ENCODE measurements at regions not wholly inside any gene's neighbourhood (a gene's known extent, or its start where the extent isn't known, plus 50 kb on each side); places are given as distances from the start of the nearest gene placed in this dataset.

DNA sequence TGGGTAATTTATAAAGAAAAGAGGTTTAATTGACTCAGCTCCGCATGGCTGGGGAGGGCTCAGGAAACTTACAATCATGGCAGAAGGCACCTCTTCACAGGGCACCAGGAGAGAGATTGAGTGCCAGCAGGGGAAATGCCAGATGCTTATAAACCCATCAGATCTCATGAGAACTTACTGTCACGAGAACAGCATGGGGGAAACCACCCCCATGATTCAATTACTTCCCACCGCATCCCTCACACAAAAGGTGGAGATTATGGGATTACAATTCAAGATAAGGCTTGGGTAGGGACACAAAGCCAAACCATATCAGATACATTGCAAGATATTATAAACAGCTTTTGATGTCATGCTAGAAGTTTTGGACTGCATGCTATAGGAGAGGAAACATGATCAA lies 204.3 kb downstream of the VEGFC start:
- WGBS (ENCODE audit: insufficient coverage) = no CpG with 5 or more reads among the region's 3 CpGs
- Histone ChIP-seq H3K36me3 (ENCODE audit: control insufficient read depth, insufficient read depth, low read length) (no peaks in the 10 kb centered on the region), H3K9me3 (replicated peaks; ENCODE audit: control insufficient read depth, low read depth, low read length) (peaks cover 6% of the 10 kb centered on the region), H3K4me1 (ENCODE audit: control insufficient read depth, insufficient read depth, low read length) (no peaks in the 10 kb centered on the region), H3K27ac (ENCODE audit: low read length) (no peak overlapping the region), H3K27me3 (ENCODE audit: control insufficient read depth, insufficient read depth, low read length) (no peaks in the 10 kb centered on the region), H3K4me3 (ENCODE audit: low read length) (no peak overlapping the region)
- DNase-seq = no peak

DNA sequence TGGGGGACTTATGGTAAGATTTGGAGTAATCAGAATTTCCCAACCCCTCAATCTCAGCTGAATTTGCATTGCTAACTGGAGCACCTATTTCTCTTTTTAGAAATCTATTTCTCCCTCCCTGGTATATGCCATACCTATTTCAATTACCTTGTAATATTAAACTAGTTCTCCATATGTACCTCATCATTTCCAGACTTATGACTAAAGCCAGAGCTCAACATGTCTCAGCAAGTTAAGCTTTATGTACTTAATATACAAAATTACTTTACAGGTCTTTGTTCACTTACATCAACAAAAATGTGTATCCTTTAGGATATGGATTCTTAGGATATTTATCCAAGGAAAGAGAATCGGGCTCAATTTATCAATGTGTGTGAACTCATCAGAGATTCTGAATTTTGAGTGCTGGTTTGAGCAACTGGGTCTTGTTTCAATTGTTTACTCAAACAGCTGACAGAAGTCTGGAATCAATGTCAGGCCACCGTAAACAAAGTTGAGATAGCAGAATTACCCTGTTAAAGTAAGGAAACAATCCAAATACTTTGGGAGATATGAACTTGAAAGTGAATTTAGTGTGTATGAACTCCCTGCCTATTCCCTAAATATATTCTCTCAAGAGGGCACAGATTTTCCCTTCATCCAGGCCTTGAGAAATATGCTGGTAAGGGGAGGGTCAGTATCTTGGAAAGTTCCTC lies 199.6 kb downstream of the VEGFC start:
- Histone ChIP-seq H3K4me3 (ENCODE audit: low read length) (no peak overlapping the region), H3K36me3 (ENCODE audit: control insufficient read depth, insufficient read depth, low read length) (no peaks in the 10 kb centered on the region), H3K27ac (ENCODE audit: low read length) (no peak overlapping the region), H3K9me3 (replicated peaks; ENCODE audit: control insufficient read depth, low read depth, low read length) (peaks cover 8% of the 10 kb centered on the region), H3K4me1 (ENCODE audit: control insufficient read depth, insufficient read depth, low read length) (no peaks in the 10 kb centered on the region), H3K27me3 (ENCODE audit: control insufficient read depth, insufficient read depth, low read length) (no peaks in the 10 kb centered on the region)
- DNase-seq = no peak
- WGBS (ENCODE audit: insufficient coverage) = no CpG with 5 or more reads among the region's 2 CpGs

DNA sequence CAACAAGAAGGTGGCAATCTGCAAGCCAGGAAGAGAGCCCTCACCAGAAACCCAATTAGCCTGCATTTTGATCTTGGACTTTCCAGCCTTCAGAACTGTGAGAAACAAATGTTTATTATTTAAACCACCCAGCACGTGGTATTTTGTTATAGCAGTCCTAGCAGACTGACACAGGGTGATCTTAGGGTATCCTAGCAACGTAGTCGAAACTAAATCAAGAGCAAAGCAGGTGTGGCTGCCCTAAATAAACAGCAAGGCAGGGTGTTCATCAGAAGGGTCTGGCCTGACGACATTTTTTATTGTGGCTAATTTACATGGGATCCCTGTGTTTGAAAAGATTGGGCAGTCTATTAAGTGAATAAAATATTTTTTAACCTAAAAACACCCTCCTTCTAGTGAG lies 198.8 kb downstream of the VEGFC start:
- WGBS (ENCODE audit: insufficient coverage) = 59% methylated on average over 3 of the region's 4 CpGs
- DNase-seq = no peak
- Histone ChIP-seq H3K4me3 (ENCODE audit: low read length) (no peak overlapping the region), H3K27me3 (ENCODE audit: control insufficient read depth, insufficient read depth, low read length) (no peaks in the 10 kb centered on the region), H3K27ac (ENCODE audit: low read length) (no peak overlapping the region), H3K36me3 (ENCODE audit: control insufficient read depth, insufficient read depth, low read length) (no peaks in the 10 kb centered on the region), H3K4me1 (ENCODE audit: control insufficient read depth, insufficient read depth, low read length) (no peaks in the 10 kb centered on the region), H3K9me3 (replicated peaks; ENCODE audit: control insufficient read depth, low read depth, low read length) (peaks cover 8% of the 10 kb centered on the region)

DNA sequence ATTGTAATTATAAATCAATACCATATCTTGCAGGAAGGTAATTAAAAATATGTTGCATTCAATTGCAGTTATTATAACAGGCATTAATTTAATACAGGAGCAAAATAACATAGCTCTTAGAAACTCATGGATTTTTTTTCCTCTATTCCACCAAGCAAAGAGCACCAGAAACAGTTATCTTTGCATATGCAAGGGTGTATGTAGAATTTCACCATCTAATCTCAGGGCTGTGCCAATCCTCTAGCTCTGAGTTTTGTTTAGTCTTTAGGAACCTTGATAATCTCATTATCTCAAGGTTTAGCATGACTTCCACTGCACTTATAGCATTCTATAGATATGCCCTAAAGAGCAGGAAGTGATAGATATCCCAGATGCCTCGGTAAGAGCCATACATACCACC lies 197.5 kb downstream of the VEGFC start:
- WGBS (ENCODE audit: insufficient coverage) = no CpG with 5 or more reads among the region's 1 CpG
- Histone ChIP-seq H3K4me1 (ENCODE audit: control insufficient read depth, insufficient read depth, low read length) (no peaks in the 10 kb centered on the region), H3K27me3 (ENCODE audit: control insufficient read depth, insufficient read depth, low read length) (no peaks in the 10 kb centered on the region), H3K36me3 (ENCODE audit: control insufficient read depth, insufficient read depth, low read length) (no peaks in the 10 kb centered on the region), H3K9me3 (replicated peaks; ENCODE audit: control insufficient read depth, low read depth, low read length) (peaks cover 8% of the 10 kb centered on the region), H3K4me3 (ENCODE audit: low read length) (no peak overlapping the region), H3K27ac (ENCODE audit: low read length) (no peak overlapping the region)
- no peak for DNase-seq

DNA sequence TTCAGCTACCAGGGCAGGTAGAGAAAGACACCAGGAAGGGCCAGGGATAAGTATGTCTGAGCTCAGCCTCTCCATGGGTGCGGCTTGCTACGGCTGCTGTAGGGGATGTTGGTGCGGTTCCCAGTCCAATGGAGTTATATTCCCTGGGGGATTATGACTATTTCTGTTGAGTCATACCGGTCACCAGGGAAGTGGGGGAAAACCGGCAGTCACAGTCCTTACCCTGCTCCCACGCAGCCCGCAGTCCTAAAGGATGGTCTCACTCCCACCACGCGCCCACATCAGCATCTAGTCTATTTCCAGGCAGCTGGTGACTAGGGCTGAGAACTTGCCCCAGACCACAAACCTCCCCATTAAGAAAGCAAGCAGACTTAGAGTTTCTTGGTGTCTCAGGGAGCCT lies 191.6 kb downstream of the VEGFC start:
- Histone ChIP-seq H3K9me3 (replicated peaks; ENCODE audit: control insufficient read depth, low read depth, low read length) (no peaks in the 10 kb centered on the region), H3K4me3 (ENCODE audit: low read length) (no peak overlapping the region), H3K27ac (ENCODE audit: low read length) (no peak overlapping the region), H3K4me1 (ENCODE audit: control insufficient read depth, insufficient read depth, low read length) (no peaks in the 10 kb centered on the region), H3K36me3 (ENCODE audit: control insufficient read depth, insufficient read depth, low read length) (no peaks in the 10 kb centered on the region), H3K27me3 (ENCODE audit: control insufficient read depth, insufficient read depth, low read length) (no peaks in the 10 kb centered on the region)
- 100% methylated on average over 5 of the region's 9 CpGs for WGBS (ENCODE audit: insufficient coverage)
- no peak for DNase-seq

DNA sequence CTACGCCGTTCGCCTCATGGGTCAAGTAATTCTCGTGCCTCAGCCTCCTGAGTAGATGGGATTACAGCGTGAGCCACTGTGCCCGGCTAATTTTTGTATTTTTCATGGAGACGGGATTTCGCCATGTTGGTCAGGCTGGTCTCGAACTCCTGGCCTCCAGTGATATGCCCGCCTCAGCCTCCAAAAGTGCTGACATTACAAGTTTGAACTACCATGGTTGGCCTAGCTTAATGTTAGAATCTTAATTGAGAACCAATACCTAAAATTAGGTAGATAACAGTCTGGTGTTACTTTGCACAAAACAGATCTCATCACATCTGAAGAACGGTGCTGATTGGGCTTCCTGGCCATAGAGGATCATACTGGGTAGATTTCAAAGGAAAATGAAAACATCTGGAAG lies 184.9 kb downstream of the VEGFC start:
- no peak for DNase-seq
- no peaks in the 10 kb centered on the region for H3K36me3 ChIP-seq (ENCODE audit: control insufficient read depth, insufficient read depth, low read length)
- H3K4me1 ChIP-seq (ENCODE audit: control insufficient read depth, insufficient read depth, low read length) = no peaks in the 10 kb centered on the region
- H3K4me3 ChIP-seq (ENCODE audit: low read length) = no peak overlapping the region
- WGBS (ENCODE audit: insufficient coverage) = 95% methylated on average over 6 of the region's 11 CpGs
- no peaks in the 10 kb centered on the region for H3K27me3 ChIP-seq (ENCODE audit: control insufficient read depth, insufficient read depth, low read length)
- H3K9me3 ChIP-seq (replicated peaks; ENCODE audit: control insufficient read depth, low read depth, low read length) = no peaks in the 10 kb centered on the region
- H3K27ac ChIP-seq (ENCODE audit: low read length) = no peak overlapping the region

DNA sequence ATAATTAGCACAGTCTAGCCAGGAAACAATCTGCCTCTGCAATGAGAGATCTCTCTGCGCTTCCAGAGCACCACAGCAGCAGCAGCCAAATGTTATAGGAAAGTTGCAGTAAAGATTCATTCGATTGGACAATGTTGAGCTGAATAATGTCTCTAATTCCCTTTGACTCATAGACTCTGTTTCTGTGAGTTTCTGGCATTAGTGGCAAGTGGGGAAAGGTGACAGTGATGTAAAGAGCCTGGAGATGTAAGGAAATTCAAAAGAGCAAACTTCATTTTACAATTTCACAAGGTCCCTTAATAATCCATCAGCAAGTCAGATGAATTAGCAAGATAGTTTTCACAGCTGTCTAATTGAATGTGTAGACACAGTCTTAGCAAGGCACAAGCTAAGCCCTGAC lies 184.4 kb downstream of the VEGFC start:
- DNase-seq = no peak
- Histone ChIP-seq H3K9me3 (replicated peaks; ENCODE audit: control insufficient read depth, low read depth, low read length) (no peaks in the 10 kb centered on the region), H3K4me1 (ENCODE audit: control insufficient read depth, insufficient read depth, low read length) (no peaks in the 10 kb centered on the region), H3K4me3 (ENCODE audit: low read length) (no peak overlapping the region), H3K27me3 (ENCODE audit: control insufficient read depth, insufficient read depth, low read length) (no peaks in the 10 kb centered on the region), H3K36me3 (ENCODE audit: control insufficient read depth, insufficient read depth, low read length) (no peaks in the 10 kb centered on the region), H3K27ac (ENCODE audit: low read length) (no peak overlapping the region)
- no CpG with 5 or more reads among the region's 2 CpGs for WGBS (ENCODE audit: insufficient coverage)

DNA sequence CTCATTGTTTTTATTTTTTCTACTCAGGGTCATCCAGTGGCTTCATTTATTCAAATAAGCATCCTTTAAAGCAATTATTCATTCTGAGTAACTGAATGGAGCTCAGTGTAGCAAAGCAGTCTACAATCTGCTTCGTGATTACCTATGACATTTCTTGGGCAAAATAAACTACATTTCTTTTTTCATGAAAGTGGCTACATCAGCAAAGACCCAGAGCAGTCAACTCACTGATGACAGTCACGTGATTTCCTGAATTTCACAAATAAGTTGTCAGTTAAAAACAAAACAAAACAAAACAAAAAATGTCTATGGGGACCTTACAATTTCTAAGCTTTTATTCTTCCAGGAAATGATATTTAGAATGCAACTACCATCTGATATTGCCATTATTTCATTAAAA lies 182.1 kb downstream of the VEGFC start:
- H3K4me3 ChIP-seq (ENCODE audit: low read length) = no peak overlapping the region
- DNase-seq = no peak
- 60% methylated on average over 2 of the region's 2 CpGs for WGBS (ENCODE audit: insufficient coverage)
- H3K4me1 ChIP-seq (ENCODE audit: control insufficient read depth, insufficient read depth, low read length) = no peaks in the 10 kb centered on the region
- no peaks in the 10 kb centered on the region for H3K27me3 ChIP-seq (ENCODE audit: control insufficient read depth, insufficient read depth, low read length)
- no peak overlapping the region for H3K27ac ChIP-seq (ENCODE audit: low read length)
- no peaks in the 10 kb centered on the region for H3K36me3 ChIP-seq (ENCODE audit: control insufficient read depth, insufficient read depth, low read length)
- no peaks in the 10 kb centered on the region for H3K9me3 ChIP-seq (replicated peaks; ENCODE audit: control insufficient read depth, low read depth, low read length)

DNA sequence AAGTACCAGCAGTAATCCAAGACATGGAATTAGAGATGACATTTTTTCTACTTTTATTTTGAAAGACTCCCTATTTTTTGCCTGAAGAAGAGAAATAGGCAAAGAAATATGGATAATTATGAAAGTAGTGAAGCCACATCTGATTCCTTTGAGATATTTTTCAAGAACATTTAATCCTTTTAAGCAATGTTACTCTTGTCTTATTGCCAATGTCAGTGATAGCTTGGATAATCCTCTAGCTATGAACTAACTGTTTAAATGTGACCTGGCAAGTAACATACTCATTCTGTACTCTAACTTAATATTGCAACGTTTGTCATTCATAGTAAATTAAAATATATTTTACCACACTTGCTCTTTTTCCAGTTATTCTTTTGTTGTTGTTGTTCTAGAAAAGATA lies 181.3 kb downstream of the VEGFC start:
- H3K36me3 ChIP-seq (ENCODE audit: control insufficient read depth, insufficient read depth, low read length) = no peaks in the 10 kb centered on the region
- peak; percentile 16 for DNase-seq
- H3K4me3 ChIP-seq (ENCODE audit: low read length) = no peak overlapping the region
- H3K27ac ChIP-seq (ENCODE audit: low read length) = no peak overlapping the region
- no peaks in the 10 kb centered on the region for H3K9me3 ChIP-seq (replicated peaks; ENCODE audit: control insufficient read depth, low read depth, low read length)
- no peaks in the 10 kb centered on the region for H3K4me1 ChIP-seq (ENCODE audit: control insufficient read depth, insufficient read depth, low read length)
- no peaks in the 10 kb centered on the region for H3K27me3 ChIP-seq (ENCODE audit: control insufficient read depth, insufficient read depth, low read length)
- no CpG with 5 or more reads among the region's 1 CpG for WGBS (ENCODE audit: insufficient coverage)

DNA sequence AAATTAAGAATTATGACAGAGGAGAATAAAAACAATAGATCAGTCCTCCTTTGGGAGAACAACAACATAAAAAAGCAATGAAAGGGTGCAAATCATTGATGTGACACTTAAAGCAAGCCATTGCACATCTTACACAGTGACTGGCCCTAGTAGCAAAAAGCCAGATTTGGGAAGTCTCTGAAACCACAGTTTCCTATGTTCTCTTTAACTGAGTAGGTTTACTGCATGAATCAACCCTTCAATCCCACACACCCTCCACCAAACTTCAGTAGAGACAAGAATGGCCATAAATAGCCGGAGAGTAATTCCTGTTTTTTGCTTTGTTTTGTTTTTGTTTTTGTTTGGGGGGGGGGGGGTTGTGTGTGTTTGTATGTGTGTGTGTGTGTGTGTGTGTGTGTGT lies 180.8 kb downstream of the VEGFC start:
- Histone ChIP-seq H3K9me3 (replicated peaks; ENCODE audit: control insufficient read depth, low read depth, low read length) (no peaks in the 10 kb centered on the region), H3K4me3 (ENCODE audit: low read length) (no peak overlapping the region), H3K27me3 (ENCODE audit: control insufficient read depth, insufficient read depth, low read length) (no peaks in the 10 kb centered on the region), H3K36me3 (ENCODE audit: control insufficient read depth, insufficient read depth, low read length) (no peaks in the 10 kb centered on the region), H3K4me1 (ENCODE audit: control insufficient read depth, insufficient read depth, low read length) (no peaks in the 10 kb centered on the region), H3K27ac (ENCODE audit: low read length) (no peak overlapping the region)
- no peak for DNase-seq
- no CpG with 5 or more reads among the region's 1 CpG for WGBS (ENCODE audit: insufficient coverage)

DNA sequence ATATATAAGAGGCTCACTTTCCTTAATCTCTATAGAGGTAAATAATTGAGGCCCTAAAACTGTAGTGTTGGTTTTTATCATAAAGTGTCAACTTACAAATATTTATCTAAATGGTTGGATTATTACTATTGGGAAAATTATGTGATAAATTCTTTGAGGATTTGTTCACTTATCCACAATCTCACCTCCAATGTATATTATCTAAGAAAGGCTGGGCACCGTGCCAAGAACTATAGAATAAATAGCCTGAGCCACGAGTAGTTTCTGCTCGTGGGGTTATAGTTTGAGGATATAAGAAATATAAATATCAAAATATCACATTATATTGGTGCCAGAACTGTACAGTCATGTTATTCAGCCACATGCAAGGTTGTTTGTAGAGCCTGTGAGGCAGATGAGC lies 177.9 kb downstream of the VEGFC start:
- Histone ChIP-seq H3K27me3 (ENCODE audit: control insufficient read depth, insufficient read depth, low read length) (no peaks in the 10 kb centered on the region), H3K4me1 (ENCODE audit: control insufficient read depth, insufficient read depth, low read length) (no peaks in the 10 kb centered on the region), H3K4me3 (ENCODE audit: low read length) (no peak overlapping the region), H3K27ac (ENCODE audit: low read length) (no peak overlapping the region), H3K36me3 (ENCODE audit: control insufficient read depth, insufficient read depth, low read length) (no peaks in the 10 kb centered on the region), H3K9me3 (replicated peaks; ENCODE audit: control insufficient read depth, low read depth, low read length) (no peaks in the 10 kb centered on the region)
- no peak for DNase-seq
- no CpG with 5 or more reads among the region's 3 CpGs for whole genome bisulfite sequencing (ENCODE audit: insufficient coverage)
